HEK293 (cell line): ENCODE measurements at regions not wholly inside any gene's neighbourhood (a gene's known extent, or its start where the extent isn't known, plus 50 kb on each side); places are given as distances from the start of the nearest gene placed in this dataset.

Experiments used
- CTCF ChIA-PET: fragments of 350-600 bp; formaldehyde crosslinking; extraction: SDS; loops from one replicate; lab custom pipeline; 2021; ENCODE audit warnings: antibody characterized with exemption; lab: Yijun Ruan, JAX
- POLR2A ChIA-PET: fragments of 300-600 bp; formaldehyde crosslinking; extraction: SDS; loops from one replicate; lab custom pipeline; 2020; ENCODE audit warnings: antibody characterized with exemption, inconsistent platforms; lab: Yijun Ruan, JAX
- H3K27ac ChIP-seq: fragments of 200-500 bp; sonication (Bioruptor generic); 2 replicates; pipeline ENCODE4 v1.5.1; 2014; ENCODE audit warnings: low read depth, low read length, control low read depth, inconsistent platforms; ENCODE audit errors: extremely low read depth
- H3K36me3 ChIP-seq, 2 experiments: fragments of 200-500 bp in 1 of 2; sonication (Bioruptor generic) in 1 of 2; 1 replicate in 1 of 2; 2 replicates in 1 of 2; pipeline ENCODE4 v1.5.1; 2014 to 2017; ENCODE audit warnings: inconsistent platforms in 2 of 2, low read length in 2 of 2; ENCODE audit not compliant: control insufficient read depth in 2 of 2, insufficient read depth in 1 of 2
- H3K4me1 ChIP-seq: fragments of 200-500 bp; sonication (Bioruptor generic); 2 replicates; pipeline ENCODE4 v1.5.1; 2014; ENCODE audit warnings: mild to moderate bottlenecking, low read length, inconsistent platforms; ENCODE audit not compliant: control insufficient read depth, insufficient read depth
- H3K4me3 ChIP-seq: 2 replicates; pipeline ENCODE4 v1.5.1; 2011; ENCODE audit warnings: low read depth, mild to moderate bottlenecking, control low read depth, low read length, moderate library complexity
- H3K9me3 ChIP-seq: fragments of 200-500 bp; sonication (Bioruptor generic); 2 replicates; pipeline ENCODE4 v1.5.1; 2014; ENCODE audit warnings: low read depth, low read length, inconsistent platforms; ENCODE audit not compliant: control insufficient read depth, insufficient read depth
- AEBP2 ChIP-seq: fragments of 450-650 bp; formaldehyde crosslinking; IDR thresholded peaks from 2 replicates; pipeline ENCODE4 v1.5.1; 2016; ENCODE audit warnings: missing biosample characterization, missing genetic modification characterization, borderline replicate concordance
- BCL11B ChIP-seq: fragments of 450-650 bp; formaldehyde crosslinking; IDR thresholded peaks from 2 replicates; pipeline ENCODE4 v1.5.1; 2016; ENCODE audit warnings: low read depth, missing biosample characterization, missing genetic modification characterization
- EGR2 ChIP-seq: fragments of 450-650 bp; formaldehyde crosslinking; IDR thresholded peaks from 2 replicates; pipeline ENCODE4 v1.5.1; 2016; ENCODE audit warnings: low read depth, missing biosample characterization, missing genetic modification characterization
- SETDB1 ChIP-seq: IDR thresholded peaks from one replicate; pipeline ENCODE4 v1.6.1; 2017; ENCODE audit warnings: mild to moderate bottlenecking, low read length, moderate library complexity, mixed read lengths; ENCODE audit not compliant: insufficient read length
- SP3 ChIP-seq: fragments of 450-650 bp; formaldehyde crosslinking; IDR thresholded peaks from 2 replicates; pipeline ENCODE4 v1.5.1; 2016; ENCODE audit warnings: missing biosample characterization, missing genetic modification characterization
- ZFP3 ChIP-seq: fragments of 450-650 bp; formaldehyde crosslinking; IDR thresholded peaks from 2 replicates; pipeline ENCODE4 v1.5.1; 2016; ENCODE audit warnings: low read depth, missing biosample characterization, missing genetic modification characterization
- ZFP37 ChIP-seq: fragments of 450-650 bp; formaldehyde crosslinking; IDR thresholded peaks from 2 replicates; pipeline ENCODE4 v1.5.1; 2016; ENCODE audit warnings: missing biosample characterization, missing genetic modification characterization
- ZNF202 ChIP-seq: fragments of 450-650 bp; formaldehyde crosslinking; IDR thresholded peaks from 2 replicates; pipeline ENCODE4 v1.5.1; 2016; ENCODE audit warnings: missing biosample characterization, missing genetic modification characterization, borderline replicate concordance
- ZNF416 ChIP-seq: fragments of 450-650 bp; formaldehyde crosslinking; IDR thresholded peaks from 2 replicates; pipeline ENCODE4 v1.5.1; 2016; ENCODE audit warnings: missing biosample characterization, missing genetic modification characterization
- ZNF514 ChIP-seq: fragments of 450-650 bp; formaldehyde crosslinking; IDR thresholded peaks from 2 replicates; pipeline ENCODE4 v1.5.1; 2016; ENCODE audit warnings: missing biosample characterization, missing genetic modification characterization
- ZNF521 ChIP-seq: fragments of 450-650 bp; formaldehyde crosslinking; IDR thresholded peaks from 2 replicates; pipeline ENCODE4 v1.5.1; 2017; ENCODE audit warnings: missing biosample characterization, mild to moderate bottlenecking, missing genetic modification characterization
- ZNF530 ChIP-seq: fragments of 450-650 bp; formaldehyde crosslinking; IDR thresholded peaks from 2 replicates; pipeline ENCODE4 v1.5.1; 2016; ENCODE audit warnings: low read depth, missing biosample characterization, missing genetic modification characterization
- ZNF596 ChIP-seq: fragments of 450-650 bp; IDR thresholded peaks from 2 replicates; pipeline ENCODE4 v1.5.0; 2018; ENCODE audit warnings: missing biosample characterization, mild to moderate bottlenecking, missing genetic modification characterization, moderate library complexity
- ZNF660 ChIP-seq: fragments of 450-650 bp; IDR thresholded peaks from 2 replicates; pipeline ENCODE4 v1.5.1; 2018; ENCODE audit warnings: missing biosample characterization, mild to moderate bottlenecking, missing genetic modification characterization
- ZNF791 ChIP-seq: fragments of 450-650 bp; formaldehyde crosslinking; IDR thresholded peaks from 2 replicates; pipeline ENCODE4 v1.5.1; 2016; ENCODE audit warnings: missing biosample characterization, missing genetic modification characterization
- TF ChIP-seq, protein P1 (sequence below): fragments of 450-650 bp; formaldehyde crosslinking; IDR thresholded peaks from 2 replicates; pipeline ENCODE4 v1.5.1; 2016; ENCODE audit warnings: missing biosample characterization, missing genetic modification characterization
- TF ChIP-seq, protein P2 (sequence below): fragments of 450-650 bp; formaldehyde crosslinking; IDR thresholded peaks from 2 replicates; pipeline ENCODE4 v1.5.1; 2016; ENCODE audit warnings: missing biosample characterization, missing genetic modification characterization
- TF ChIP-seq, protein P3 (sequence below): fragments of 450-650 bp; IDR thresholded peaks from 2 replicates; pipeline ENCODE4 v1.5.1; 2018; ENCODE audit warnings: missing biosample characterization, missing genetic modification characterization

DNA sequence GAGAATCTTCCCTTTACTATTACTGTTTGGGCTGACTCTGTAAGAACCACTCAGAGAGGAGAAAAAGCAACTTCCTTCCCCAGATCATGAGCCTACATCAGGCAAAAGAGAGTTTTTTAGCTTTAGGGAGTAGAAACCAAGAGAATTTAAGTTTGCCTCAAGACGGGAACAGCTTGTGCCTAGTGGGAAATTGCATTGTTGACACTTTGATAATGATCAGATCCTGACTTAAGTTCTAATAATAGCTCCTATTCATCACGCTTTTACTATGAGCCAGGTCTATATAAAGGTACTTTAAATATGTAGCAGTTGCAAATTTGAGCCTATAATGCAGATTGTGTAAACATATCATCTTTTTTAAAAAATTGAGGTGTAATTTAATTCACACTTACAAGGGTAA lies 298.2 kb downstream of the MAN2A1 start:
- no peaks in the 10 kb centered on the region for H3K4me1 ChIP-seq
- no peaks in the 10 kb centered on the region for H3K36me3 ChIP-seq
- ChIA-PET CTCF (no interaction called here), POLR2A (no interaction called here)
- TF ChIP-seq ZNF791 (tag by site-specific recombination) (no peak), ZNF596 (no peak), SP3 (tag by site-specific recombination) (no peak), EGR2 (tag by site-specific recombination) (no peak)
- H3K4me3 ChIP-seq: no peak overlapping the region
- H3K27ac ChIP-seq: no peak overlapping the region
- no peaks in the 10 kb centered on the region for H3K9me3 ChIP-seq

GRCh38 chr5:109989161-109989560 lies 299.4 kb downstream of the MAN2A1 start:
- H3K9me3 ChIP-seq: no peaks in the 10 kb centered on the region
- H3K4me3 ChIP-seq: no peak overlapping the region
- H3K27ac ChIP-seq: no peak overlapping the region
- TF ChIP-seq ZNF202 (no peak), SETDB1 (no peak), ZFP3 (no peak), ZNF530 (tag by site-specific recombination) (no peak), ZNF416 (tag by site-specific recombination) (no peak), ZNF660 (no peak), ZNF514 (no peak), ZFP37 (no peak), ZNF521 (tag by site-specific recombination) (no peak), AEBP2 (tag by site-specific recombination) (no peak), BCL11B (tag by site-specific recombination) (no peak)
- TF ChIP-seq, protein P1, sequence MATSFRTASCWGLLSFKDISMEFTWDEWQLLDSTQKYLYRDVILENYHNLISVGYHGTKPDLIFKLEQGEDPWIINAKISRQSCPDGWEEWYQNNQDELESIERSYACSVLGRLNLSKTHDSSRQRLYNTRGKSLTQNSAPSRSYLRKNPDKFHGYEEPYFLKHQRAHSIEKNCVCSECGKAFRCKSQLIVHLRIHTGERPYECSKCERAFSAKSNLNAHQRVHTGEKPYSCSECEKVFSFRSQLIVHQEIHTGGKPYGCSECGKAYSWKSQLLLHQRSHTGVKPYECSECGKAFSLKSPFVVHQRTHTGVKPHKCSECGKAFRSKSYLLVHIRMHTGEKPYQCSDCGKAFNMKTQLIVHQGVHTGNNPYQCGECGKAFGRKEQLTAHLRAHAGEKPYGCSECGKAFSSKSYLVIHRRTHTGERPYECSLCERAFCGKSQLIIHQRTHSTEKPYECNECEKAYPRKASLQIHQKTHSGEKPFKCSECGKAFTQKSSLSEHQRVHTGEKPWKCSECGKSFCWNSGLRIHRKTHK (tag by site-specific recombination): no peak
- TF ChIP-seq, protein P2, sequence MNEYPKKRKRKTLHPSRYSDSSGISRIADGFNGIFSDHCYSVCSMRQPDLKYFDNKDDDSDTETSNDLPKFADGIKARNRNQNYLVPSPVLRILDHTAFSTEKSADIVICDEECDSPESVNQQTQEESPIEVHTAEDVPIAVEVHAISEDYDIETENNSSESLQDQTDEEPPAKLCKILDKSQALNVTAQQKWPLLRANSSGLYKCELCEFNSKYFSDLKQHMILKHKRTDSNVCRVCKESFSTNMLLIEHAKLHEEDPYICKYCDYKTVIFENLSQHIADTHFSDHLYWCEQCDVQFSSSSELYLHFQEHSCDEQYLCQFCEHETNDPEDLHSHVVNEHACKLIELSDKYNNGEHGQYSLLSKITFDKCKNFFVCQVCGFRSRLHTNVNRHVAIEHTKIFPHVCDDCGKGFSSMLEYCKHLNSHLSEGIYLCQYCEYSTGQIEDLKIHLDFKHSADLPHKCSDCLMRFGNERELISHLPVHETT: no peak
- TF ChIP-seq, protein P3, sequence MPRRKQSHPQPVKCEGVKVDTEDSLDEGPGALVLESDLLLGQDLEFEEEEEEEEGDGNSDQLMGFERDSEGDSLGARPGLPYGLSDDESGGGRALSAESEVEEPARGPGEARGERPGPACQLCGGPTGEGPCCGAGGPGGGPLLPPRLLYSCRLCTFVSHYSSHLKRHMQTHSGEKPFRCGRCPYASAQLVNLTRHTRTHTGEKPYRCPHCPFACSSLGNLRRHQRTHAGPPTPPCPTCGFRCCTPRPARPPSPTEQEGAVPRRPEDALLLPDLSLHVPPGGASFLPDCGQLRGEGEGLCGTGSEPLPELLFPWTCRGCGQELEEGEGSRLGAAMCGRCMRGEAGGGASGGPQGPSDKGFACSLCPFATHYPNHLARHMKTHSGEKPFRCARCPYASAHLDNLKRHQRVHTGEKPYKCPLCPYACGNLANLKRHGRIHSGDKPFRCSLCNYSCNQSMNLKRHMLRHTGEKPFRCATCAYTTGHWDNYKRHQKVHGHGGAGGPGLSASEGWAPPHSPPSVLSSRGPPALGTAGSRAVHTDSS (tag by site-specific recombination): no peak
- POLR2A ChIA-PET: no interaction called here
- H3K36me3 ChIP-seq: no peaks in the 10 kb centered on the region
- CTCF ChIA-PET: no interaction called here
- H3K4me1 ChIP-seq: no peaks in the 10 kb centered on the region
